Liver (tissue), 3 donors: ENCODE measurements at regions not wholly inside any gene's neighbourhood (a gene's known extent, or its start where the extent isn't known, plus 50 kb on each side); places are given as distances from the start of the nearest gene placed in this dataset.

Experiments
- ATF3 ChIP-seq: IDR thresholded peaks from 2 replicates; pipeline ENCODE4 v1.6.1; 2016; ENCODE audit warnings: antibody characterized with exemption
- EGR1 ChIP-seq, 2 donors: IDR thresholded peaks; 2 replicates each; pipeline ENCODE4 v1.6.1; 2016 to 2018; ENCODE audit warnings: antibody characterized with exemption in 2 of 2, low read depth in 2 of 2
- GABPA ChIP-seq, 2 donors: IDR thresholded peaks in 1 of 2; conservative IDR thresholded peaks in 1 of 2; 2 replicates each; pipeline ENCODE4 v1.6.1; 2016; ENCODE audit warnings: antibody characterized with exemption in 2 of 2, mild to moderate bottlenecking in 1 of 2, moderate library complexity in 1 of 2
- HNF4G ChIP-seq: IDR thresholded peaks from 2 replicates; pipeline ENCODE4 v1.6.1; 2016; ENCODE audit warnings: antibody characterized with exemption
- MAX ChIP-seq: IDR thresholded peaks from 2 replicates; pipeline ENCODE4 v1.6.1; 2016; ENCODE audit warnings: antibody characterized with exemption
- NR2F2 ChIP-seq: IDR thresholded peaks from 2 replicates; pipeline ENCODE4 v1.6.1; 2016; ENCODE audit warnings: antibody characterized with exemption
- RAD21 ChIP-seq, 2 donors: IDR thresholded peaks; 2 replicates each; pipeline ENCODE4 v1.6.1; 2016; ENCODE audit warnings: antibody characterized with exemption in 2 of 2, mild to moderate bottlenecking in 2 of 2
- REST ChIP-seq: IDR thresholded peaks from 2 replicates; pipeline ENCODE4 v1.6.1; 2016; ENCODE audit warnings: antibody characterized with exemption, mild to moderate bottlenecking
- RXRA ChIP-seq, 2 donors: IDR thresholded peaks; 2 replicates each; pipeline ENCODE4 v1.6.1; 2017 to 2018; ENCODE audit warnings: antibody characterized with exemption in 2 of 2, mild to moderate bottlenecking in 1 of 2
- SP1 ChIP-seq: IDR thresholded peaks from 2 replicates; pipeline ENCODE4 v1.6.1; 2018; ENCODE audit warnings: antibody characterized with exemption, mild to moderate bottlenecking
- TAF1 ChIP-seq: conservative IDR thresholded peaks from 2 replicates; pipeline ENCODE4 v1.6.1; 2016; ENCODE audit warnings: antibody characterized with exemption, mild to moderate bottlenecking
- YY1 ChIP-seq: IDR thresholded peaks from 2 replicates; pipeline ENCODE4 v1.6.1; 2016; ENCODE audit warnings: antibody characterized with exemption, mild to moderate bottlenecking
- ZBTB33 ChIP-seq: IDR thresholded peaks from 2 replicates; pipeline ENCODE4 v1.6.1; 2016; ENCODE audit warnings: antibody characterized with exemption
- TF ChIP-seq, protein P1 (sequence below): fragments of 150-350 bp; IDR thresholded peaks from 2 replicates; pipeline ENCODE4 v1.5.1; 2017; ENCODE audit warnings: improper control_type of control experiment, low read depth, low read length; ENCODE audit not compliant: missing input control
- donor health status: healthy.
- donor health status: healthy.

DNA sequence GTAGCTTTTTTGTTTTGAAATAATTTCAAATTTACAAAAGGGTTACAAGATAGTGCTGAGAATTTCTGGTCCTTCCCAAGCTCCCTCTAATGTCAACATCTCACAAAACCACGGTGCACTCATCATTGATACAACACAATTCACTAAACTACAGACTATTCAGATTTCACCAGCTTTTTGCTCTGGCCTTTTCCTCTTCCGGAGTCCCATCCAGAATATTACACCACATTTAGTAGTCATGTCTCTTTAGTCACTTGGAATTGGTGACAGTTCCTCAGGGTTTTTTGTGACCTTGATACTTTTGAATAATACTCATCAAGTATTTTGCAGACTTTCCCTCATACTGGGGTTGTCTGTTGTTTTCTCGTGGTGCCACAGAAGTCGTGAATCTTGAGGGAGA is 484.0 kb downstream of the GADD45G start:
- TF ChIP-seq ATF3: no peak
- TF ChIP-seq, protein P1, sequence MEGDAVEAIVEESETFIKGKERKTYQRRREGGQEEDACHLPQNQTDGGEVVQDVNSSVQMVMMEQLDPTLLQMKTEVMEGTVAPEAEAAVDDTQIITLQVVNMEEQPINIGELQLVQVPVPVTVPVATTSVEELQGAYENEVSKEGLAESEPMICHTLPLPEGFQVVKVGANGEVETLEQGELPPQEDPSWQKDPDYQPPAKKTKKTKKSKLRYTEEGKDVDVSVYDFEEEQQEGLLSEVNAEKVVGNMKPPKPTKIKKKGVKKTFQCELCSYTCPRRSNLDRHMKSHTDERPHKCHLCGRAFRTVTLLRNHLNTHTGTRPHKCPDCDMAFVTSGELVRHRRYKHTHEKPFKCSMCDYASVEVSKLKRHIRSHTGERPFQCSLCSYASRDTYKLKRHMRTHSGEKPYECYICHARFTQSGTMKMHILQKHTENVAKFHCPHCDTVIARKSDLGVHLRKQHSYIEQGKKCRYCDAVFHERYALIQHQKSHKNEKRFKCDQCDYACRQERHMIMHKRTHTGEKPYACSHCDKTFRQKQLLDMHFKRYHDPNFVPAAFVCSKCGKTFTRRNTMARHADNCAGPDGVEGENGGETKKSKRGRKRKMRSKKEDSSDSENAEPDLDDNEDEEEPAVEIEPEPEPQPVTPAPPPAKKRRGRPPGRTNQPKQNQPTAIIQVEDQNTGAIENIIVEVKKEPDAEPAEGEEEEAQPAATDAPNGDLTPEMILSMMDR: no peak
- no peak for TF ChIP-seq REST
- no peak for TF ChIP-seq YY1
- no peak for TF ChIP-seq TAF1
- no peak for TF ChIP-seq MAX
- TF ChIP-seq SP1: no peak
- no peak for TF ChIP-seq EGR1 (IDR thresholded peaks at IDR 0.05; ENCODE audit: low read depth in 2 of 2)
- no peak for TF ChIP-seq RAD21 (IDR thresholded peaks at IDR 0.05)
- TF ChIP-seq RXRA (IDR thresholded peaks at IDR 0.05): no peak
- TF ChIP-seq NR2F2: no peak
- TF ChIP-seq ZBTB33: no peak
- TF ChIP-seq GABPA (IDR thresholded peaks at IDR 0.05 in 1 of 2, conservative IDR thresholded peaks at IDR 0.05 in 1 of 2): no peak
- TF ChIP-seq HNF4G: no peak
